ENCODE measurements at regions not wholly inside any gene's neighbourhood (a gene's known extent, or its start where the extent isn't known, plus 50 kb on each side); places are given as distances from the start of the nearest gene placed in this dataset.
A peak's percentile ranks its signal among the peaks of the same experiment; 100 is the strongest.

GRCh38 chr11:69362315-69362714, 68.4 kb downstream of the MYEOV start:
- ChIA-PET CTCF (no interaction called here), POLR2A (no interaction called here), RAD21 (ENCODE audit: low non-redundant PET in 1 of 2, low total read pairs in 2 of 2, uncharacterized antibody in 2 of 2, unreplicated experiment in 2 of 2) (no interaction called here)
- intact Hi-C loops (cut with micrococcal nuclease) = loop anchor here (5.0 kb wide), 1 partner anchor 260 kb away; no protein-coding TSS in a partner anchor
- no peaks in the 10 kb centered on the region for H3K9me2 ChIP-seq (ENCODE audit: insufficient read depth)
- BruUV-seq (replicated peaks) = no TSS peak
- ATAC-seq (peak; percentile 73), DNase-seq (ENCODE audit: low read depth, low spot score) (no peak)
- peaks cover 5 to 42% of the 10 kb centered on the region in 2 experiments; a peak in 3 of 4 replicates for H3K4me1 ChIP-seq (ENCODE audit: control insufficient read depth in 1 of 2, insufficient read depth in 2 of 2, low read length in 2 of 2)
- no peaks in the 10 kb centered on the region for H3K27me3 ChIP-seq (ENCODE audit: insufficient read depth, low read length)
- no peak overlapping the region for H3K4me2 ChIP-seq (ENCODE audit: low read length)
- H3K4me3 ChIP-seq (replicated peaks in 1 of 2; ENCODE audit: low read depth in 1 of 2, low read length in 2 of 2) = no peak overlapping the region
- peaks cover 0 to 15% of the 10 kb centered on the region in 2 experiments; a peak in 1 of 4 replicates for H3K9me3 ChIP-seq (ENCODE audit: control insufficient read depth in 1 of 2, insufficient read depth in 1 of 2, low read depth in 1 of 2, low read length in 2 of 2)
- no peak overlapping the region for H3K9ac ChIP-seq (ENCODE audit: low read length)
- TF ChIP-seq CBX3 (IDR thresholded peaks at IDR 0.05; ENCODE audit: low read depth) = no peak
- peak; percentile 16; the same call in 1 of the 2 replicates for TF ChIP-seq RAD21 (IDR thresholded peaks at IDR 0.05; ENCODE audit: low read depth)
- peak in 2 of 3 experiments; percentile 16 to 26; a peak in 3 of 6 replicates for TF ChIP-seq CTCF (IDR thresholded peaks at IDR 0.05 in 2 of 3, conservative IDR thresholded peaks at IDR 0.05 in 1 of 3; ENCODE audit: borderline replicate concordance in 1 of 3, insufficient read depth in 1 of 3, low read depth in 2 of 3, low read length in 2 of 3)
- H4K20me1 ChIP-seq (ENCODE audit: insufficient read depth) = no peaks in the 10 kb centered on the region
- H3K27ac ChIP-seq (ENCODE audit: low read depth, low read length) = no peak overlapping the region
- no peak overlapping the region for H2AFZ ChIP-seq (ENCODE audit: low read depth, low read length, poor library complexity, severe bottlenecking)
- peaks cover 14% of the 10 kb centered on the region; the same call in 1 of the 2 replicates for H3K79me2 ChIP-seq (ENCODE audit: insufficient read depth, low read length)
- H3K36me3 ChIP-seq (ENCODE audit: control insufficient read depth in 1 of 2, insufficient read depth in 2 of 2, low read length in 2 of 2) = peaks cover 2 to 13% of the 10 kb centered on the region in 2 experiments; a peak in 2 of 4 replicates

- H3K79me2 ChIP-seq (ENCODE audit: insufficient read depth, low read length) = peaks cover 8% of the 10 kb centered on the region; the same call in 1 of the 2 replicates
- H3K4me3 ChIP-seq (replicated peaks in 1 of 2; ENCODE audit: low read depth in 1 of 2, low read length in 2 of 2) = no peak overlapping the region
- DNase-seq (ENCODE audit: low read depth, low spot score) (no peak), ATAC-seq (no peak)
- H3K4me2 ChIP-seq (ENCODE audit: low read length) = no peak overlapping the region
- TF ChIP-seq ELF1 (IDR thresholded peaks at IDR 0.05; ENCODE audit: borderline replicate concordance, low read depth) = no peak
- no peak for TF ChIP-seq CBX3 (IDR thresholded peaks at IDR 0.05; ENCODE audit: low read depth)
- TF ChIP-seq CEBPB (IDR thresholded peaks at IDR 0.05; ENCODE audit: low read depth) = no peak
- no peak for TF ChIP-seq EGR1 (IDR thresholded peaks at IDR 0.05; ENCODE audit: low read depth)
- RAD21 ChIA-PET (ENCODE audit: low non-redundant PET in 1 of 2, low total read pairs in 2 of 2, uncharacterized antibody in 2 of 2, unreplicated experiment in 2 of 2) = no interaction called here
- no peaks in the 10 kb centered on the region for H3K9me2 ChIP-seq (ENCODE audit: insufficient read depth)
- no peak overlapping the region for H3K9ac ChIP-seq (ENCODE audit: low read length)
- CTCF ChIA-PET = no interaction called here
- peaks cover 16 to 50% of the 10 kb centered on the region in 2 experiments for H3K4me1 ChIP-seq (ENCODE audit: control insufficient read depth in 1 of 2, insufficient read depth in 2 of 2, low read length in 2 of 2)
- POLR2A ChIA-PET = no interaction called here
- peaks cover 0 to 4% of the 10 kb centered on the region in 2 experiments; a peak in 1 of 4 replicates for H3K9me3 ChIP-seq (ENCODE audit: control insufficient read depth in 1 of 2, insufficient read depth in 1 of 2, low read depth in 1 of 2, low read length in 2 of 2)
- H3K27me3 ChIP-seq (ENCODE audit: insufficient read depth, low read length) = no peaks in the 10 kb centered on the region
- no peak overlapping the region for H2AFZ ChIP-seq (ENCODE audit: low read depth, low read length, poor library complexity, severe bottlenecking)
- H3K36me3 ChIP-seq (ENCODE audit: control insufficient read depth in 1 of 2, insufficient read depth in 2 of 2, low read length in 2 of 2) = peaks cover 2 to 3% of the 10 kb centered on the region in 2 experiments; a peak in 2 of 4 replicates
- BruUV-seq (replicated peaks) = no TSS peak
- intact Hi-C loops (cut with micrococcal nuclease) = loop anchor here (5.0 kb wide), 1 partner anchor 263 kb away; no protein-coding TSS in a partner anchor
- no peak overlapping the region for H3K27ac ChIP-seq (ENCODE audit: low read depth, low read length)
- H4K20me1 ChIP-seq (ENCODE audit: insufficient read depth) = no peaks in the 10 kb centered on the region
These were observed 71.0 kb downstream of the MYEOV start for GRCh38 chr11:69364921-69365320.
